Activated T-cell treated with anti-CD3 and anti-CD28 coated beads, Interleukin-2, amount 50 U/mL, for 48 hours (primary cell): ENCODE measurements at regions not wholly inside any gene's neighbourhood (a gene's known extent, or its start where the extent isn't known, plus 50 kb on each side); places are given as distances from the start of the nearest gene placed in this dataset.

Experiments used
- DNase-seq, 2 experiments: peaks; one replicate each; pipeline ENCODE4 v3.0.0-alpha.2; 2020

DNA sequence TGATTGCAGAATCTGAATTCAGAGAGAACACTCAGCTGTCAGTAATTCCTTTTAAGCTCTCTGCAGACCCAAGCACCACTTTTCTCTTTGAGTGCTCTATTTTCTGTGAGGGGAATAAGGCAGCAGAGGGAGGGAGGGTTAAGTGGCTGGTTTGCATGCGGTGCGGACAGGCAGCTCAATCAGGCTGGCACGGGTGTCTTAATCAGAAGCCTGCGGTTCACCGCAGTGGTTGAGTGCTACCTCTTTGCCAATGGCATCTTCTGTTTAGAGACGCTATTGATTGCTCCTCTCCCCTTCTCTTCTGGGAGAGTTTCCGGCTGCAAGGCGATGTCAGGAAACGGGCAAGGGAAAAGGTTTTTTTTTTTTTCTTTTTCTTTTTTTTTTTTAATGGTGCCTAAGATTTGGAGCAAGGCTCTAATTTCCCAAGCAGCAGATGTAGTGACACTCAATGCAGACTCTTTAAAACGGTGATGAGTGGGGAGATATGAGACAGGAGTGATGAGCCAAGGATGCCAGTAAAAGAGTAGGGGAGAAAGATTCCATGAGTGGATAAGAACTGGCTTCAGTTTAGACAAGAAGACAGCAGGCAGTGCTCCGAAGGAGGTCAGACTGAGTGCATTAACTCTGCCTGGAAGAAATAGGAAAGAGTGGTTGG is 533.7 kb upstream of the SEL1L start:
- DNase-seq: no peak

DNA sequence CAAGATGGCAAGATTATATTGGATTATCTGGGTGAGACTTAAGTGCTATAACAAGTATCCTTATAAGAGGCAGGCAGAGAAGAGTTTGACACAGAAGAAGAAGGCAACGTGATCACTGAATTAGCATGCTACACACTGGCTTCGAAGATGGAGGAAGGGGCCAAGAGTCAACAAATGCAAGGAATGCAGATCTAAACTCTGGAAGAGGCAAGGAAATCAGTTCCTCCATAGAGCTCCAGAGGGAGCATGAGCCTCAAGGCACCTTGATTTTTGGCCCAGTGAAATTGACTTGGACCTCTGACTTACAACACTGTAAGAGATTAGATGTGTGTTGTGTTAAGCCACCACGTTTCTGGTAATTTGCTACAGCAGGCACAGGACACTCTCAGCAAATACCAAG is 536.4 kb upstream of the SEL1L start:
- no peak for DNase-seq

DNA sequence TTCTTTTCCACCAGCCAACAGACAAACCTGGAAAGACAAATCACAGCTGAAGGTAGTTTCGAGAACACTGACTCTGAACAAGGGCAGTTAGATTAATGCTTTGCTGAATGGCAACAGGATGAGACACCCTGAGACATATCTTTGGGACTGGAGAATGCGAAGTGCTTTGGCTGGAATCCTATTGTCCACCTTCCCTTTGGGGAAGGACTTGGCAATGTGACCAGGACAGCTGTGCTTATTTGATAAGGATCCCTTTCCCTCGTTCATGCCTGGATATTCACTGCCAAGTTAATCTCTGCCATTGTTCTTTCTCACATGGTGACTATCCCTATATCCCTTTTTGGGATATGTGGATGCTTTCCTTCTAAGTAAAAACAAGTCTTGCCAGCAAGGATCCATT is 537.1 kb upstream of the SEL1L start:
- no peak for DNase-seq

DNA sequence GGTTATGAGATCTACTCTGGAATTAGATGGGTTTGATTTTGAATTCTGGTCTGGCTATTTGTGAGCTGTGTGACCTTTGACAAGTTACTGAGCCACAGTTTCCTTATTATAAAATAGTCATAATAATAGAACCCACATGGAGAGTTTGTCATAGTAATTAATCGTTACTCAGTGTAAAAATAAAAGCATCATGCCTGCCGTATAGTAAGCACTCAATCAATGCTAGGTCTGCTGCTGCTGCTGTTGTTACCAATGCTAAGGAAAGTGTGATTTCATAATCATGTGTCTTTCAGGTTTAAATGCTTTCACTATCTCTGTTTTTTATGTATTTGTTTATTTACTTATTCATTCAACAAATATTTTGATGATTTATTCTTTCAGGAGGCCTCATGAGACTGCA is 539.9 kb upstream of the SEL1L start:
- no peak for DNase-seq

DNA sequence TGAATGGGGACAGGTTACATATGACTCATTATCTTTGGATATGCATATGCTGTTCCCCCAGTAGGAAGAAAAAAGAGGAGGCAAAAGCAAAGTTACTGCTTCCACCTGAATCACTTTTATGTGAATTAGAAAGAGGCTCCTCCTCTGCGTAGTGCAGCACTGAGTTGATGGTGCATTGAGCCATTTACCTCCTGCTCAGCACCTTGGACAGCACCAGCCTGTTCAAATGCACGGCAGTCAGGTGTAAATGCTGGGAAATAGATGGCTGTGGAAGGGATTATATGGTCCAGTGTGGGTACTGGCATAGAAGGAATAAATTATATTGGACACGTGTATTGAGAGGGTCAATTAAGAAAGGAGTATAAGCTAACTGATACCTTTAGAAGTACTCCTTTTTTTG is 541.9 kb upstream of the SEL1L start:
- no peak for DNase-seq

DNA sequence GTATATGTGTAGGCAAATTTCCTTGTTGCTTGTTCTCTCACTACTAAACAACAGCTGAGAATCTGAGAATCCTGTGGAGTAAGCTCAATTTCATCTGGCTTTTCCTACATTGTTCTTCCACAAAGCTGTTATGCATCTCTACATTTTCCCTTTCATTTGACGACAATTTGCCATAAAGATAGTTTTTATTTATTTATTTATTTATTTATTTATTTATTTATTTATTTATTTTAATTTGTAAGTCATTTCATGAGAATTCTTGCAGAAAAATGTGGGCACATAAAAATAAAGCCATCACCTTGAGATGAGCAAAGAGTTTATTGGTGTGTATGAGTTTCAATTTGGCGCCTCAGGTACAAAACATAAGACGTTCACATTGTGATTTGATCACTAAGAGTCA is 545.9 kb upstream of the SEL1L start:
- no peak for DNase-seq

DNA sequence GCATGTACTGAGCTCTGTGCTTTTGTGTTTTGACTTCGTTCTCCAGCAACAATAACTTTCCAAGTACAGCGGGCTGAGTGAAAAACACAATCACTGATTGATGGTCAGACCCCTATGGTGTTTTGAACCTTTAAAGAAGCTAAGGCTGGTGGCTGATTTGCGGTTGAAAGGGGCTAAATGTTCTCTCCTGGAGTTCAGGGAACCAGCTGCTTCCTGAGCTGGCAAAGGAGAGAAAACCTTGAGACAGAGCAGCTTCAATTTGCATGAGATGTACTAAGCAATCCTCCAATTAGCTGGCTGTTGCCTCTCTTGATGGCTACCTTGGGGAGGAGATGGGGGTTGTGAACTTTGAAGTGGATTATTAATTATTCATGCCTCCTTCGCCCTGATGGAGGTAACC is 546.7 kb upstream of the SEL1L start:
- DNase-seq: no peak

DNA sequence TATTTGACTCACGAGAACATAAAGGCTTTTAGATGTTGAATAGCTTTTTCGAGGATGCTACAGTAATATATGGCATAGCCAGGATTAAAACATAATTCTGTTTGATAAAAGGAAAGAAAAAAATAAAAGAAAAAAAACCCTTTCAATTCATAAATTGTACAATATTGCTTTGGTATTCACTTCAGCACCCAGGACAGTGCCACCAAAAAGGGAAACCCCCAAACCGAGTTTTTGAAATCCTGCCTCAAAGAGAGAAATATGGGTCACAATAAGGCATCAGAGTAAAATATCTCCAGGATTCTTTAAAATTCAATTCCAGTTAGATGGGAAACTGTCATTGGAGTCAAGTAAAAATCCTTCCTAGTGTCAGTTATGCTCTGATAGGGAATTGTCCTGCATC is 551.2 kb upstream of the SEL1L start:
- DNase-seq: no peak

DNA sequence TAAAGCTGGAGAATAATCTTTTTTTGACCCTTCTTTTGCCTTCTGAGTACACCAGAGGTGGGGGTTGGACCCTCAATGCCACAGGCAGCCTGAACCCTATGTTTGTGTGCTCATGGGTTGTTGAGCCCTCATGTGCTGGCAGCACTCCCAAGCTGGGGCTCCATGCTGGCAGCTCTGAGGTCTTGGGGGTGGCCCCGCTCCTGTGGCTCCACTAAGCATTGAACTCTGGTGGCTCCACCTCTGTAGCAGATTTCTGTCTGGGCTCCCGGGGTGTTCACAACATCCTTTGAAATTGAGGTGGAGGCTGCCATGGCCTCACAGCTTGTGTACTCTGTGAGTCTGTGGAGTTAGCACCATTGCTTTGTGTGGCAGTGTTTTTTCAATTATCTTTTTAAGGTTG is 557.4 kb upstream of the SEL1L start:
- no peak for DNase-seq

DNA sequence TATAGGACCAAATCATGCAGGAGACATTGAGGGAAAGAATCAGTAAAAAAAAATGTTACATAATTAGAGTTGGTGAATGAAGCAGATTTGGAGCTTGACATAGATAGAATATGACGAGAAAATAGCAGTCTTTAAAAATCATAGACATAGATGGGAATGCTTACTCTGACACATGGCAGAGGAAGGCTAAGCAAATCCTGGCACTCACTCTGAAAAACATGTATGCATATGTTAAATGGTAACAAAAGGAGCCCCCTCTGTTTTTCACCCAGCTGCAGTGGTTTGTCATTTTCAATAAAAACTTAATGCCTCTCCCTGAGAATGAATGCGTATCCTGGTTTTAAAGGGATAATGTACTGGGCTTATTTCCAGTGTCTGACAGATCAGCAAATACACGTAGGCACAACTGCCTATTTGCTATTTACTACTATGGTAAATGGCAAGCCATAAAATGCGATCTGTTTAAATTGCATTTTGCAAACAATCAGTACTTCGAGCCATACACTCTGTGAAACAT is 561.2 kb upstream of the SEL1L start:
- DNase-seq: no peak

DNA sequence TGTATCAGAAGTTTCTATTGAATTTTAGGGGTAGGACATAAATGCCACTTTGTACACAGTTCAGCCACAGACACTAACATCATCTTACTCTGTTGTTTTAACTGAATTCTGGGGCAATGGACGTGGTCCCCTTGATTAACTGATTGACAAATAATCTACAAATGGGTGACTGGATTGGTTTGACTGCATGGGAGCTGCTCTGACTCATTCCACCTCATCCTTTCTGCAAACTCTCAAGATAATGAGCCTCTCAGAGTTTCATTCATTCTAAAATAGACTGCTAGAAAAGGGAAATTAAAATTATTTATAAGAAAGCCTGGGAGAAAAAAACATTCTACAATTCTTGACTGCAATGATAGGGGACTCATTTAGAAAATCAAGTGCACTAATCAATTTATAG is 570.4 kb upstream of the SEL1L start:
- DNase-seq: no peak

DNA sequence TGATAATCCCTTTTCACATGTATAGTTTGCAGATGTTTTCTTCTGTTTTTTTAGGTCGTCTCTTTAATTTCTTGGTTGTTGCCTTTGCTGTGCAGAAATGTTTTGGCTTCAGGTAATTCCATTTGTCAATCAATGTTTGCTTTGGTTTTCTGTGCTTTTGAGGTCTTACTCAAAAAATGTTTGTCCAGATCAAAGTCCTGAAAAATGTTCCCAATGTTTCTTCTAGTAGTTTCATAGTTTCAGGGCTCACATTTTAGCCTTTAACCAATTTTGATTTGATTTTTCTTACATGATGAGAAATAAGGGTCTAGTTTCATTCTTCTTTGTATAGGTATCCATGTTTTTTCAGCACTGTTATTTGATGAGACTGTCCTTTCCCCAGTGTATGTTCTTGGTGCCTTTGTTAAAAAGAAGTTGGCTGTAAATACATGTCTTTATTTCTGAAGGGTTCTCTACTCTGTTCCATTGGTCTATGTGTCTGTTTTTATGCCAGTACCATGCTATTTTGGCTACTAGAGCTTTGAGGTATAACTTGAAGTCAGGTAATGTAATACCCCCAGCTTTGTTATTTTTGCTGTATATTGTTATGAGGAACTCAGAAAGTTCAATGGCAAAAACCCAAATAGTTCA is 578.7 kb upstream of the SEL1L start:
- no peak for DNase-seq

DNA sequence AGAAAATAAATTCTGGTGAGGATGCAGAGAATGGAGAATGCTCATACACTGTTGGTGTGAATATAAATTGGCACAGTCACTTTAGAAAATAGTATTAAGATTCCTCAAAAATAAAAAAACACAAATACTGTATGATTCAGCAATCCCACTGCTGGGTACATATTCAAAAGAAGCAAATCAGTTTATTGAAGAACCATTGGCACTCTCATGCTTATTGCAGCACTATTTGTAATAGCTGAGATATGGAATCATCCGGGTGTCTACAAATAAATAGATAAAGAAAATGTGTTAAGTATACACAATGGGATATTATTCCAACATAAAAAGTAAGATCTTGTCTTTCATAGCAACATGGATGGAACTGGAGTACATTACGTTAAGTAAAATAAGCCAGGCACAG is 579.4 kb upstream of the SEL1L start:
- DNase-seq: no peak

DNA sequence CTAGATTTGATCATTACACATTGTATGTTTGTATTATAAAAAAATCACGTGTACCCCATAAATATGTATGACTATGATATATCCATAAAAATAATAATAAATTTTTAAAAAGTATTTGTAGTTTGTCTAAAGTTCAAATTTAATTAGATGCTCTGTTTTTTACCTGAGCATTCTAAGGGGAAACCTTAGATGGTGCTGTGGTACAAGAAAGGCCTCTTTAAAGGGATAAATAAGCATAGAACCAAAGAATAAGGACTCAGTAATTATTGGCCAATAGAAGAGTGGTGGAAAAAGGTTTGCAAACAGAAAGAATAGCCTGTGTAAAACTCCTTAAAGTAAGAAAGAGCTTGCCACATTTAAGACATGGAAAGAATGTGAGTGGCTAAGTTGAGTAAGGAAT is 580.1 kb upstream of the SEL1L start:
- no peak for DNase-seq

DNA sequence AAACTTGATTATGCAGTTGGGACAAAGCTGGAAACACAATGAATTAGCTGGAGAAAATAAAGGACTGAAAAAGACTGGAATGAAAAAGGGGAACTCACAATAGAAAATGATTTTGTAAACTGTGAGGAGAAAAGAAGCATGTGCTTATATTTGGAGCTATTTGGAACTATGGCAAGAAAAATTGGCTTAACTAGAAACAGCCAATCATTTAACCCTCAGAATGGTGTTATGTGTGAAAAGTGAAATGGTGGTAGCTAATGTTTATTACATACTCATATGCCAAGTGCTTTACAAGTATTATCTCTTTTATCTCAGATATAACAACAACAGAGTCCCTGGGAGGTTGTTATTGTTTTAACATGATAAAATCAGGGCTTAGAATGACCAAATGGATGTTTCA is 583.1 kb upstream of the SEL1L start:
- no peak for DNase-seq

DNA sequence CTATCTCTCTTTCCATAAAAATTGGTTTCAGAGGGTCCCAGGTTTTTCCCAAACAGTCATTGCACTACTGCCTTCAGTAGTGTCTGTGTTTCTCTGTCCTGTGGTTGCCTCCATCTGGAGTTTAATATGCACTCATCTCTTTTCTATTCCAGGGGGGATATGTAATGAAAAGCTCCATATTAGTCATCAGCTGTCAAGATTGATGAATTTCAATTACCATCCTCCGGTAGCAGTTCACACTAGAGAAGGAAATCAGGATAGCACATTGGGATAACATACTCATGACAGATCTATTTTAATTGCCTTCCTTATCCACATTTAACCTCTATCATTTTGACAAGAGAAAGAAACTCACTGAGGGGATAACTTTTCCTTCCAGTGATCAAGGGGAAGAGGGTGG is 589.0 kb upstream of the SEL1L start:
- DNase-seq: no peak

DNA sequence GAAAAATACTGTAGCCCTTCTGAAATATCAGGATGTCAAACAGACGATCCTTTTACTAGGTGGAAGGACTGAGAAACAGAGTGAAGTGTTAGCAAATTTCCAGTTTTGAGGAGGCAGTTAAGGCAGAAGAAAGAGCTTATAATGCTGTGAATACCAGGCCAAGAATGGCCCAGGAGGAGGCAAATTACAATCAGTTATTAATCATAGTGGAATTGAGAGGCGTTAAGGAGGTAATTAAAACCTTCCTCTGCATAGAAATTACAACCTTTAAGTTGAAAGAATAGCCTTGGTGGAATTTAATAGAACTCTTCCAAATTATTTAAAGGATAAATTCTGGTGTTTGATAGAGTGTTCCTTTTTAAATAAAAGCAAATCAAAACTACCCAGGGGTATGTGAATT is 590.9 kb upstream of the SEL1L start:
- no peak for DNase-seq

DNA sequence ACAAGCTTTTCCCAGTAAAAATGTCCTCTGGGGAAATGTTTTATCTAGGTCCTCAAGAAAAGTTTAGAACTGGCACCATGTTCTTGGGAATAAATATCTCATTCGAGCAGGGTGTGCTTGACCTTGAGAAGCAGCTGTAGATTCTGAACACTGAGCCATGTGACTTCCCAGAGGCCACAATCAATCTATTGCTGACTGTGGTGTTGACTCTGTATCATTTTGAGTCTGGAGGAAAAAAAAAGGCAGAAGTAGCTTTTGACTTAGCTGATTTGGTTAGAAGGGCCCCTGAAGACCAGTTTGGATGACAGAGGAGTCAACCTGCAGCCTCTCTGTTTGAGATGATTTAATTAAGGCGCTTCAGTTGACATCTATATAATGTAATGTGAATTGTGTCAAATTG is 592.4 kb upstream of the SEL1L start:
- DNase-seq: no peak

DNA sequence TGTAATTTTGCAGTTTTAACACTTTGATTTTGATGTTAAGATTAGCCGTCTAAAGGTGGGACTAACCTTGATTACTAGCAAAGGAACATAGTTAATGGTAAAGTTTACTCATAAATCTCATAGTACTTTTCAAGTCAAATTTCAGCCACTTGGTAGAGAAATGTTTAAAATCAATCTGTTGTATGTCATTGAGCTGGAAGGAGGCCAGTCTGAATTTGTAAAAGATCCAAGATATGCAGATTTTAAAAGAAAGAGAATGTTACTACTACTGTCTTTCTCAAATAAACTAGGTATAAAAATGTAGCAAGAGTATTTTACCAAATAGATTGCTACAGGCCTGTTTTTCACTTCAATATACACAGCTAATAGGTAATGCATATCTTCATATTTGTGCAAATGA is 600.8 kb upstream of the SEL1L start:
- no peak for DNase-seq

DNA sequence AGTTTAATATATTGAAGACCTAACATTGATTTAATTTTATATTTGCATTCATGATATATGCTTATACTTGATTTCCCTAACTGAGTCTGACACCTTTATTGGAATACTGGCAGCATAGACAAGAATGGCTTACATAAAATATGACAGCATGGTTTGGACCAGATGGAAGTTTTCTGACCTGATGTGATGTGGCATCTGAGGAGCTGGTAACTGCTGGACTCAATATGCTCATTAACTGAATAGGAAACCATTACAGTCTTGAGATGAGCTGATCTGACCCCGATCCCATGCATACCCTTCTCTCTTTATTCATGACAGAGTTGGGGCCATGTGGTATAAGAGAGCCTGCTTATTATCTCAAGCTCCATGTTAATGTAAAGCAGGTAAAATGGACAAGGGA is 604.8 kb upstream of the SEL1L start:
- no peak for DNase-seq

DNA sequence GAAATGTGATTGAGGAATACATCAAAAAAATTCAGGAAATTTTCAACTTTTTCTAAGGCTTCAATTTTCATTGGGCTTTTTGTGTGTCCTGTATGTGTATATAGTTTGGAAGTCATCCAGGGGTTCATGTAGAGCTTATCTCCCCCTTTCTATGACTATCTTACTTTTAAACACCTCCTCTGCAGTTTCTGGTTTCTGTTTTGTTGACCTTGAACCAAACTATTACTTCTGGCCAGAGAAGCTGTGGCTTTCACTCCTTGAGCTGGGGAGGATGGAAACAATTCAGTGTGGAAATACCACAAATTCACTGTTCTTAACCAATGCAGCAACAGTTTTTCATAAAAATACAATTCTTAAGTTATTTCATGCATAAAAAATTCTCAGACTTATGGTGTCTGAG is 613.2 kb upstream of the SEL1L start:
- DNase-seq: no peak

DNA sequence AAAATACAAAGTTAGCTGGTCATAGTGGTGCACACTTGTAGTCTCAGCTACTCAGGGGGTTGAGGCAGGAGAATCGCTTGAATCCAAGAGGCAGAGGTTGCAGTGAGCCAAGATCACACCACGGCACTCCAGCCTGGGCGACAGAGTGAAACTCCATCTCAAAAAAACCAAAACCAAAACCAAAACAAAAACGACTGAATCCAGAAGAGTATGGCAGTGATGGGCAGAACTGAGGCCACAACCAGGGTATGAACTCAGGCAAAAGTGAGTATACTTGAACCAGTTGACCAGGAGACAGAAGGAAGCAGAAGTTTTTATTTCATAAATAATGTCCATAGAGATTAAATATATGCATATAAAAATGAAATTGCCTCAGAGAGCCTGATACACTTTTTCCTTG is 620.0 kb upstream of the SEL1L start:
- DNase-seq: no peak

DNA sequence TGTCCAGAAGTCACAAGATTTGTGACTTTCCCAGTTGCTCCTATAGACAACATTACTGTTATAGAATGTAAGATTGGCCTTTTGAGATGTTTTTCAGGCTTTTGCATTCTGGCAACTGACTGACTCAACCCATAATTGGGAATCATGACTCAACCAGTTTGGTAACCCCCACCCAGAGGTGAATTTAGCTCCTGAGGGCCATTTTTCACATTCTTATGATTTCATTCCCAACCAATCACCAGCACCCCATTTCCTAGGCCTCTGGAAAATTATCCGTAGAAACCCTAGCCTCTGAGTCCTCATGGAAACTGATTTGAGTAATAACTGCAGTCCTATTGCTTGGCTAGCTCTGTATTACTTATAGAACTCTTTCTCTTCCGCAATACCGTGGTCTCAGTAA is 626.0 kb upstream of the SEL1L start:
- DNase-seq: no peak

DNA sequence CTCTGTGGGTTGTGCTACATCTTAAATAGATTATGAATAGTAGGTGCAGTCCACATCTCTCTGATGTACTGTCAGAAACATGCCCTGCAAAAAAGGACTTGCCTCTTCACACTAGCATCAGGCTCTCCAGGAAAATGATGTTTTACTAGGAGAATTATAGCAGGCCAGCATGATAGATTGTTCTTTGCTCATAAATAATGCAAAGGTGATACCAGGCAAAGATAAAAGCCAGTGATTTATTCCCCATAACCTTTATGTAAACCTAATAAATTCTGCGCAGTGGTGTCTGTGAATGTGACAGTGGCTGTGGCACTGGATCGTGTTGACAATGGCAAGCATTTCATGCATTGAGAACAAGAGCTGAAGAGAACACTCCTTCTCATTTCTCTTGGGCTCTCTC is 646.5 kb upstream of the SEL1L start:
- DNase-seq: no peak

DNA sequence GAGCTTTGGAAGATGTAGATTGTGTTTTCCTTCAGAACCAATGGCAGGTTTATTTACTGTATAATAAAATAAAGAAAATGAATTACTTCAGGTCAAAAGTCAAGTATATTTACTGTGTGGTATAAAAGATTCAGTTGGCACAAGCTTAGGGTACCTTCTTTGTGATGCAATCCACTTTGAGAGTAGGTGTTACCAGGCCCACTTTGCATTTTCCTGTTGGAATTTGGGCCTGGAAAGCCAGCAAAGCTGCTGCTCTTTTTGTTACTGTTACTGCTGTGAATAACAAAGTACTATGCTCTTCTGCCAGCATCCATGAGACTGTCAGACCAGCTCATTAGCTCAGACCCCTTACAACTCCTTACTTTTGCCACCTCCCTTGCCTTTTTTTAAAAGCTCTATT is 649.0 kb upstream of the SEL1L start:
- no peak for DNase-seq
